Stimulated activated CD4-positive, alpha-beta T cell treated with anti-CD3 and anti-CD28 coated beads, Interleukin-1b, Interleukin-23, amount 100 ng/mL, for 24 hours (primary cell): ENCODE measurements at regions not wholly inside any gene's neighbourhood (a gene's known extent, or its start where the extent isn't known, plus 50 kb on each side); places are given as distances from the start of the nearest gene placed in this dataset.

ENCODE experiments used
- DNase-seq, 4 experiments: peaks; one replicate each; pipeline ENCODE4 v3.0.0-alpha.2; 2020; ENCODE audit warnings: low read depth in 4 of 4, low spot score in 1 of 4

GRCh38 chr10:123568751-123569150 is 97.4 kb upstream of the GPR26 start:
- DNase-seq, result no peak

- DNase-seq, result no peak
These were observed 96.6 kb upstream of the GPR26 start for GRCh38 chr10:123569436-123570035.

- no peak for DNase-seq
These were observed 95.9 kb upstream of the GPR26 start for GRCh38 chr10:123570051-123570897.

- DNase-seq, result no peak
These were observed 95.1 kb upstream of the GPR26 start for GRCh38 chr10:123570898-123571515.

- no peak for DNase-seq
These were observed 94.2 kb upstream of the GPR26 start for GRCh38 chr10:123571978-123572377.

GRCh38 chr10:123573236-123574108 is 92.7 kb upstream of the GPR26 start:
- peak in 2 of 4 experiments; percentile 10 to 19 for DNase-seq

GRCh38 chr10:123574109-123574698 is 92.0 kb upstream of the GPR26 start:
- no peak for DNase-seq

GRCh38 chr10:123575105-123575504 is 91.0 kb upstream of the GPR26 start:
- DNase-seq, result no peak

- no peak for DNase-seq
These were observed 89.4 kb upstream of the GPR26 start for GRCh38 chr10:123576706-123577105.

- DNase-seq, result no peak
These were observed 88.2 kb upstream of the GPR26 start for GRCh38 chr10:123577921-123578461.

GRCh38 chr10:123578721-123579120 is 87.4 kb upstream of the GPR26 start:
- DNase-seq, result no peak

- no peak for DNase-seq
These were observed 86.5 kb upstream of the GPR26 start for GRCh38 chr10:123579675-123580074.

- DNase-seq, result no peak
These were observed 85.7 kb upstream of the GPR26 start for GRCh38 chr10:123580426-123580825.

- no peak for DNase-seq
These were observed 84.5 kb upstream of the GPR26 start for GRCh38 chr10:123581656-123582055.

GRCh38 chr10:123582084-123582989 is 83.8 kb upstream of the GPR26 start:
- peak; percentile 15 to 49 (median 41) for DNase-seq

- peak in 2 of 4 experiments; percentile 20 to 24 for DNase-seq
These were observed 82.3 kb upstream of the GPR26 start for GRCh38 chr10:123583639-123584418.

GRCh38 chr10:123584419-123584775 is 81.8 kb upstream of the GPR26 start:
- no peak for DNase-seq

- DNase-seq, result no peak
These were observed 80.4 kb upstream of the GPR26 start for GRCh38 chr10:123585477-123586445.
